Stomach (tissue), 8 donors: ENCODE measurements at regions not wholly inside any gene's neighbourhood (a gene's known extent, or its start where the extent isn't known, plus 50 kb on each side); places are given as distances from the start of the nearest gene placed in this dataset.

Experiments used
- DNase-seq, 2 donors: peaks; one replicate each; pipeline versions ENCODE4 v3.0.0 to v3.0.0-alpha.2; 2013 to 2019
- H3K27ac ChIP-seq, 5 donors: fragments of 200-600 bp in 4 of 5; sonication (generic) in 4 of 5; one replicate each; pipeline ENCODE4 v1.5.1; 2013 to 2019; ENCODE audit warnings: mild to moderate bottlenecking in 1 of 5, moderate library complexity in 1 of 5
- H3K27me3 ChIP-seq, 3 donors: fragments of 200-600 bp; sonication (generic); one replicate each; pipeline ENCODE4 v1.5.1; 2017 to 2019; ENCODE audit warnings: mixed run types in 1 of 3
- H3K36me3 ChIP-seq, 4 donors: fragments of 200-600 bp; sonication (generic); 1 replicate in 3 of 4; 2 replicates in 1 of 4; pipeline ENCODE4 v1.5.1; 2016 to 2019
- H3K4me1 ChIP-seq, 4 donors: fragments of 200-600 bp; sonication (generic); one replicate each; pipeline ENCODE4 v1.5.1; 2016 to 2019
- H3K4me3 ChIP-seq, 4 donors: fragments of 200-600 bp; sonication (generic) in 3 of 4; one replicate each; pipeline ENCODE4 v1.5.1; 2016 to 2019; ENCODE audit warnings: mild to moderate bottlenecking in 1 of 4
- H3K9me3 ChIP-seq, 4 donors: fragments of 200-600 bp; sonication (generic); one replicate each; pipeline ENCODE4 v1.5.1; 2016 to 2019
- EP300 ChIP-seq: sonication (generic); formaldehyde crosslinking; IDR thresholded peaks from one replicate; pipeline ENCODE4 v1.6.1; 2017; ENCODE audit warnings: antibody characterized with exemption
- POLR2A ChIP-seq, 4 donors: fragments of 450-650 bp; IDR thresholded peaks; one replicate each; pipeline ENCODE4 v1.6.1; 2016; ENCODE audit warnings: antibody characterized with exemption in 4 of 4, control low read depth in 2 of 4, mild to moderate bottlenecking in 1 of 4, moderate library complexity in 1 of 4
- POLR2AphosphoS5 ChIP-seq, 3 donors: sonication (generic); formaldehyde crosslinking; IDR thresholded peaks; one replicate each; pipeline ENCODE4 v1.6.1; 2016; ENCODE audit warnings: antibody characterized with exemption in 3 of 3
- WGBS, 5 donors: extraction: QIAGEN DNeasy Blood & Tissue Kit in 3 of 5; methylation state at CpG; one replicate each; pipeline versions ENCODE4 v1.1.5 to v1.1.7; 2013 to 2018; 5-methylcytosine and 5-hydroxymethylcytosine counted together
- intact Hi-C: fragments of 100-400 bp; cut with DNase I; formaldehyde crosslinking; loops from one replicate; pipeline ENCODE4 v1.15.1; 2023; ENCODE audit warnings: low total_unique reads
- TF ChIP-seq, protein P1 (sequence below), 7 experiments: fragments of 450-650 bp in 4 of 7; fragments of 200-600 bp in 3 of 7; sonication (generic) in 3 of 7; IDR thresholded peaks; one replicate each; pipeline ENCODE4 v1.5.1; 2016 to 2019; ENCODE audit warnings: antibody characterized with exemption in 7 of 7, control low read depth in 2 of 7, mild to moderate bottlenecking in 1 of 7
- donor health status: healthy with polysubstance abuse.
- donor health status: Bipolar disorder and iron deficiency.
- donor health status: healthy.

- Histone ChIP-seq H3K36me3 (no peaks in the 10 kb centered on the region), H3K4me3 (no peak overlapping the region), H3K27ac (no peak overlapping the region), H3K9me3 (no peaks in the 10 kb centered on the region), H3K27me3 (no peaks in the 10 kb centered on the region), H3K4me1 (no peaks in the 10 kb centered on the region)
- intact Hi-C loops, result no loop called here
- TF ChIP-seq POLR2A (IDR thresholded peaks at IDR 0.05) (no peak), POLR2AphosphoS5 (IDR thresholded peaks at IDR 0.05) (no peak), EP300 (no peak)
- TF ChIP-seq, protein P1, sequence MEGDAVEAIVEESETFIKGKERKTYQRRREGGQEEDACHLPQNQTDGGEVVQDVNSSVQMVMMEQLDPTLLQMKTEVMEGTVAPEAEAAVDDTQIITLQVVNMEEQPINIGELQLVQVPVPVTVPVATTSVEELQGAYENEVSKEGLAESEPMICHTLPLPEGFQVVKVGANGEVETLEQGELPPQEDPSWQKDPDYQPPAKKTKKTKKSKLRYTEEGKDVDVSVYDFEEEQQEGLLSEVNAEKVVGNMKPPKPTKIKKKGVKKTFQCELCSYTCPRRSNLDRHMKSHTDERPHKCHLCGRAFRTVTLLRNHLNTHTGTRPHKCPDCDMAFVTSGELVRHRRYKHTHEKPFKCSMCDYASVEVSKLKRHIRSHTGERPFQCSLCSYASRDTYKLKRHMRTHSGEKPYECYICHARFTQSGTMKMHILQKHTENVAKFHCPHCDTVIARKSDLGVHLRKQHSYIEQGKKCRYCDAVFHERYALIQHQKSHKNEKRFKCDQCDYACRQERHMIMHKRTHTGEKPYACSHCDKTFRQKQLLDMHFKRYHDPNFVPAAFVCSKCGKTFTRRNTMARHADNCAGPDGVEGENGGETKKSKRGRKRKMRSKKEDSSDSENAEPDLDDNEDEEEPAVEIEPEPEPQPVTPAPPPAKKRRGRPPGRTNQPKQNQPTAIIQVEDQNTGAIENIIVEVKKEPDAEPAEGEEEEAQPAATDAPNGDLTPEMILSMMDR (IDR thresholded peaks at IDR 0.05), result no peak
- 36 to 50% (median 39%) methylated on average over 2 of the region's 2 CpGs for WGBS, 5 donors
- DNase-seq, result peak in 1 of 2 donors; percentile 39
Observed at GRCh38 chr4:56128213-56128612, 179.5 kb downstream of the CEP135 start.

GRCh38 chr4:56127716-56128115 is 179.0 kb downstream of the CEP135 start:
- no peaks in the 10 kb centered on the region for H3K4me1 ChIP-seq
- no peaks in the 10 kb centered on the region for H3K27me3 ChIP-seq
- intact Hi-C loops, result no loop called here
- WGBS, 5 donors, result 73 to 90% (median 79%) methylated on average over 3 of the region's 3 CpGs
- no peak overlapping the region for H3K27ac ChIP-seq
- no peak overlapping the region for H3K4me3 ChIP-seq
- H3K36me3 ChIP-seq, result no peaks in the 10 kb centered on the region
- TF ChIP-seq POLR2AphosphoS5 (IDR thresholded peaks at IDR 0.05) (no peak), EP300 (no peak), POLR2A (IDR thresholded peaks at IDR 0.05) (no peak)
- TF ChIP-seq, protein P1 (IDR thresholded peaks at IDR 0.05), result no peak
- H3K9me3 ChIP-seq, result no peaks in the 10 kb centered on the region
- DNase-seq, result peak in 1 of 2 donors; percentile 66

GRCh38 chr4:56123547-56123946 is 174.8 kb downstream of the CEP135 start:
- Histone ChIP-seq H3K27me3 (no peaks in the 10 kb centered on the region), H3K36me3 (no peaks in the 10 kb centered on the region), H3K4me1 (no peaks in the 10 kb centered on the region), H3K27ac (no peak overlapping the region), H3K9me3 (no peaks in the 10 kb centered on the region), H3K4me3 (no peak overlapping the region)
- no peak for TF ChIP-seq POLR2A (IDR thresholded peaks at IDR 0.05)
- TF ChIP-seq EP300, result no peak
- TF ChIP-seq, protein P1 (IDR thresholded peaks at IDR 0.05), result no peak
- TF ChIP-seq POLR2AphosphoS5 (IDR thresholded peaks at IDR 0.05), result no peak
- WGBS, 5 donors, result 58 to 69% (median 63%) methylated on average over 1 of the region's 1 CpG
- intact Hi-C loops, result no loop called here
- DNase-seq, result no peak

DNA sequence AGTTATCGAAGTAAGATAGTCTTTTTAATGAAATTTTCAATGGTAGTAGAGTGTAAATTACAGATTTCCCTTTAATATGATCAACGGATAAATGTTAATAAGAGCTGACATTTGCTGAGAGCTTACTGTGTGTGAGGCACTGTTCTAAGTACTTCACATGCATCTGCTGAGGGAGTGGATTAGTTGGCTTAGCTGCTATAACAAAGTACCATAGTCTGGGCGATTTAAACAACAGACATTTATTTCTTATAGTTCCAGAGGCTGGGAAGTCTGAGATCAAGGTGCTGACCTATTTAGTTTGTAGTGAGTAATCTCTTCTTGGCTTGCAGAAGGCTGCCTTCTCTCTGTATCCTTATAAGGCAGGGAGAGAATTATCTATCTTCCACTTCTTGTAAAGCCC is 174.3 kb downstream of the CEP135 start:
- H3K4me3 ChIP-seq, result no peak overlapping the region
- no peaks in the 10 kb centered on the region for H3K9me3 ChIP-seq
- H3K27me3 ChIP-seq, result no peaks in the 10 kb centered on the region
- no peaks in the 10 kb centered on the region for H3K4me1 ChIP-seq
- no peaks in the 10 kb centered on the region for H3K36me3 ChIP-seq
- TF ChIP-seq POLR2AphosphoS5 (IDR thresholded peaks at IDR 0.05), result no peak
- TF ChIP-seq POLR2A (IDR thresholded peaks at IDR 0.05), result no peak
- TF ChIP-seq EP300, result no peak
- TF ChIP-seq, protein P1 (IDR thresholded peaks at IDR 0.05), result no peak
- WGBS, 5 donors, result 59 to 85% (median 68%) methylated on average over 3 of the region's 3 CpGs
- DNase-seq, result no peak
- H3K27ac ChIP-seq, result no peak overlapping the region
- intact Hi-C loops, result no loop called here
